ENCODE measurements at regions not wholly inside any gene's neighbourhood (a gene's known extent, or its start where the extent isn't known, plus 50 kb on each side); places are given as distances from the start of the nearest gene placed in this dataset.

DNA sequence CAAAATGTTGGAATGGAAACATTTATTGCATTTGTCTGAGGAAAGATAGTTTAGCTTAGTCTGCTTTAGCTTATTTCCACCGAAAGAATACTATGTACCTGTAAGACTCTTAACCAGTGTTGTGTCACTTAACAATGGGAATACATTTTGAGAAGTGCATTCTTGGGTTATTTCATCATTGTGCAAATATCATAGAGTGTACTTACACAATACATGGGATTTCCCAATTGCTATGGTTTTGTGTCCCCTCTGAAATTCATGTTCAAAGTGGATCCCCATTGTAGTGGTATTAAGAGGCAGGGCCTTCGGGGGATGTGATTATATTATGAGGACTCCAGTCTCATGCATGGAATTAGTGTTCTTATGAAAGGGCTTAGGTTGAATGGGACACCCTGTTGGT, 249.4 kb upstream of the UBE2E3 start (continued):
- TF ChIP-seq, protein P1, sequence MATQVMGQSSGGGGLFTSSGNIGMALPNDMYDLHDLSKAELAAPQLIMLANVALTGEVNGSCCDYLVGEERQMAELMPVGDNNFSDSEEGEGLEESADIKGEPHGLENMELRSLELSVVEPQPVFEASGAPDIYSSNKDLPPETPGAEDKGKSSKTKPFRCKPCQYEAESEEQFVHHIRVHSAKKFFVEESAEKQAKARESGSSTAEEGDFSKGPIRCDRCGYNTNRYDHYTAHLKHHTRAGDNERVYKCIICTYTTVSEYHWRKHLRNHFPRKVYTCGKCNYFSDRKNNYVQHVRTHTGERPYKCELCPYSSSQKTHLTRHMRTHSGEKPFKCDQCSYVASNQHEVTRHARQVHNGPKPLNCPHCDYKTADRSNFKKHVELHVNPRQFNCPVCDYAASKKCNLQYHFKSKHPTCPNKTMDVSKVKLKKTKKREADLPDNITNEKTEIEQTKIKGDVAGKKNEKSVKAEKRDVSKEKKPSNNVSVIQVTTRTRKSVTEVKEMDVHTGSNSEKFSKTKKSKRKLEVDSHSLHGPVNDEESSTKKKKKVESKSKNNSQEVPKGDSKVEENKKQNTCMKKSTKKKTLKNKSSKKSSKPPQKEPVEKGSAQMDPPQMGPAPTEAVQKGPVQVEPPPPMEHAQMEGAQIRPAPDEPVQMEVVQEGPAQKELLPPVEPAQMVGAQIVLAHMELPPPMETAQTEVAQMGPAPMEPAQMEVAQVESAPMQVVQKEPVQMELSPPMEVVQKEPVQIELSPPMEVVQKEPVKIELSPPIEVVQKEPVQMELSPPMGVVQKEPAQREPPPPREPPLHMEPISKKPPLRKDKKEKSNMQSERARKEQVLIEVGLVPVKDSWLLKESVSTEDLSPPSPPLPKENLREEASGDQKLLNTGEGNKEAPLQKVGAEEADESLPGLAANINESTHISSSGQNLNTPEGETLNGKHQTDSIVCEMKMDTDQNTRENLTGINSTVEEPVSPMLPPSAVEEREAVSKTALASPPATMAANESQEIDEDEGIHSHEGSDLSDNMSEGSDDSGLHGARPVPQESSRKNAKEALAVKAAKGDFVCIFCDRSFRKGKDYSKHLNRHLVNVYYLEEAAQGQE (tag by site-specific recombination; IDR thresholded peaks at IDR 0.05), result no peak

DNA sequence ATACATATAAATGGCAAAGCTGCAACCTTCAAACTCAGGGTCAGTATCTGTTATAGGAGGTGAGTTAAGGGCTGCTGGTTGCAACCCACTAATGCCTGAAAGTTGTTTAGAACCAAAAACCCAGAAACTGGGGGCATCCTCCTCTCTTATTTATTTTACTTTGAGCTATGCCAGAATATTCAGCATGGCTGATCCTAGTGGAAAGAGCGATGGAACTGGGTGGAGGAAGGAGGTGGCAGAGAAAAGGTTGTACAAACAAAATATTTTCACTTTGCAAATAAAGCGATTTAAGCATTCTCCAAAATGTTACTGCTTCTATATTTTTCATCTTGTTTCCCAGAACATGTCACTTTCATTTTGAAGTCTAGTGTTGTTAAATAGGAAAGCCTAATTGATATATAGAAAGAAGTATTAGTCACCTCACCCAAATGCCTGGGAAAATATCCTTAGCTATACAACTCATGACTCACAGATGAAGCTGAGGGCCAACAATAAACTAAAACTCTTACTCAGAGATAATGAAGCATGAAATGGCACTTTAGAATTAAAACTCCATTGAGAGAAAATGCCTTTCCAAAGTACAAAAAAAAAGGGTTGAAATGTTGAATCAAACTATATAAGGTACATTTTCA, 251.4 kb upstream of the UBE2E3 start:
- no peaks in the 10 kb centered on the region for H3K9me3 ChIP-seq (ENCODE audit: control insufficient read depth, insufficient read depth, low read depth, low read length)
- TF ChIP-seq SP7 (tag by site-specific recombination; IDR thresholded peaks at IDR 0.05), result peak; percentile 25; the same call in 1 of the 2 replicates
- TF ChIP-seq, protein P2, sequence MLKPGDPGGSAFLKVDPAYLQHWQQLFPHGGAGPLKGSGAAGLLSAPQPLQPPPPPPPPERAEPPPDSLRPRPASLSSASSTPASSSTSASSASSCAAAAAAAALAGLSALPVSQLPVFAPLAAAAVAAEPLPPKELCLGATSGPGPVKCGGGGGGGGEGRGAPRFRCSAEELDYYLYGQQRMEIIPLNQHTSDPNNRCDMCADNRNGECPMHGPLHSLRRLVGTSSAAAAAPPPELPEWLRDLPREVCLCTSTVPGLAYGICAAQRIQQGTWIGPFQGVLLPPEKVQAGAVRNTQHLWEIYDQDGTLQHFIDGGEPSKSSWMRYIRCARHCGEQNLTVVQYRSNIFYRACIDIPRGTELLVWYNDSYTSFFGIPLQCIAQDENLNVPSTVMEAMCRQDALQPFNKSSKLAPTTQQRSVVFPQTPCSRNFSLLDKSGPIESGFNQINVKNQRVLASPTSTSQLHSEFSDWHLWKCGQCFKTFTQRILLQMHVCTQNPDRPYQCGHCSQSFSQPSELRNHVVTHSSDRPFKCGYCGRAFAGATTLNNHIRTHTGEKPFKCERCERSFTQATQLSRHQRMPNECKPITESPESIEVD (tag by site-specific recombination; IDR thresholded peaks at IDR 0.05), result peak; percentile 40
- no peak for TF ChIP-seq HOXA7 (CRISPR knock-in tag; IDR thresholded peaks at IDR 0.05; ENCODE audit: borderline replicate concordance)
- no peak for TF ChIP-seq ZNF670 (tag by site-specific recombination; IDR thresholded peaks at IDR 0.05; ENCODE audit: low read depth)
- H3K4me1 ChIP-seq (ENCODE audit: control insufficient read depth, insufficient read depth, low read length), result no peaks in the 10 kb centered on the region
- CTCF ChIA-PET, result interaction anchor here (0.6 kb wide), 2 partner anchors 212 to 986 kb away, joined by 3 to 4 read pairs; no protein-coding TSS in a partner anchor
- no peak overlapping the region for H3K27ac ChIP-seq (ENCODE audit: extremely low read depth, low read depth, low read length)
- H3K4me3 ChIP-seq (ENCODE audit: low read depth, low read length), result no peak overlapping the region
- POLR2A ChIA-PET, result interaction anchor here (0.7 kb wide), 1 partner anchor 252 kb away, joined by 3 read pairs; no protein-coding TSS in a partner anchor
- H3K36me3 ChIP-seq (ENCODE audit: control insufficient read depth in 2 of 2, insufficient read depth in 1 of 2, low read length in 2 of 2), result no peaks in the 10 kb centered on the region

DNA sequence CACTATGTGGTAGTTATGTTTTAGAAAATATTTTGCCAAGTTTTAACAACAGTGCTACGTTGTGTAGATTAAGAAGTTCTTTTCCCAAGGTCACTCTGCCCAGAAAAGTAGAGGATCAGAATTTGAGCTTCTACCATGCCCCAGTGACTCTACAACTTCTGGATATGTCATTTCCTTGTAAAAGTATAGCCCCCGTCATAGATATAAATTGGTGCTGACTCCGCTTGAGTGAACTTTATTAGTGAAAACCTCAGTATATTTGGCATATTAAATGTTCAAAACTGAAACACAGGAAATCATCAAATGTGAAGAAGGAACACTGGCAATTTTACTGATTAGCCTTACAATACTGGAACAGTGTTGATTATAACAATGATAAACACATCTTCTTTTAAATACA, 256.7 kb upstream of the UBE2E3 start:
- H3K9me3 ChIP-seq (ENCODE audit: control insufficient read depth, insufficient read depth, low read depth, low read length), result no peaks in the 10 kb centered on the region
- ChIA-PET CTCF (interaction anchor here (1.1 kb wide), 1 partner anchor 9 kb away, joined by 4 read pairs; no protein-coding TSS in a partner anchor), POLR2A (no interaction called here)
- no peaks in the 10 kb centered on the region for H3K36me3 ChIP-seq (ENCODE audit: control insufficient read depth in 2 of 2, insufficient read depth in 1 of 2, low read length in 2 of 2)
- 0 out of 2 replicates have a peak, but pooled peaks cover 3% of the 10 kb centered on the region for H3K4me1 ChIP-seq (ENCODE audit: control insufficient read depth, insufficient read depth, low read length)
- no peak overlapping the region for H3K27ac ChIP-seq (ENCODE audit: extremely low read depth, low read depth, low read length)
- no peak overlapping the region for H3K4me3 ChIP-seq (ENCODE audit: low read depth, low read length)
- TF ChIP-seq KLF16 (tag by site-specific recombination; IDR thresholded peaks at IDR 0.05), result no peak
- no peak for TF ChIP-seq ZSCAN16 (tag by site-specific recombination; IDR thresholded peaks at IDR 0.05)
- TF ChIP-seq, protein P3, sequence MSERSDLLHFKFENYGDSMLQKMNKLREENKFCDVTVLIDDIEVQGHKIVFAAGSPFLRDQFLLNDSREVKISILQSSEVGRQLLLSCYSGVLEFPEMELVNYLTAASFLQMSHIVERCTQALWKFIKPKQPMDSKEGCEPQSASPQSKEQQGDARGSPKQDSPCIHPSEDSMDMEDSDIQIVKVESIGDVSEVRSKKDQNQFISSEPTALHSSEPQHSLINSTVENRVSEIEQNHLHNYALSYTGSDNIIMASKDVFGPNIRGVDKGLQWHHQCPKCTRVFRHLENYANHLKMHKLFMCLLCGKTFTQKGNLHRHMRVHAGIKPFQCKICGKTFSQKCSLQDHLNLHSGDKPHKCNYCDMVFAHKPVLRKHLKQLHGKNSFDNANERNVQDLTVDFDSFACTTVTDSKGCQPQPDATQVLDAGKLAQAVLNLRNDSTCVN (tag by site-specific recombination; optimal IDR thresholded peaks at IDR 0.05), result no peak
- TF ChIP-seq, protein P4, sequence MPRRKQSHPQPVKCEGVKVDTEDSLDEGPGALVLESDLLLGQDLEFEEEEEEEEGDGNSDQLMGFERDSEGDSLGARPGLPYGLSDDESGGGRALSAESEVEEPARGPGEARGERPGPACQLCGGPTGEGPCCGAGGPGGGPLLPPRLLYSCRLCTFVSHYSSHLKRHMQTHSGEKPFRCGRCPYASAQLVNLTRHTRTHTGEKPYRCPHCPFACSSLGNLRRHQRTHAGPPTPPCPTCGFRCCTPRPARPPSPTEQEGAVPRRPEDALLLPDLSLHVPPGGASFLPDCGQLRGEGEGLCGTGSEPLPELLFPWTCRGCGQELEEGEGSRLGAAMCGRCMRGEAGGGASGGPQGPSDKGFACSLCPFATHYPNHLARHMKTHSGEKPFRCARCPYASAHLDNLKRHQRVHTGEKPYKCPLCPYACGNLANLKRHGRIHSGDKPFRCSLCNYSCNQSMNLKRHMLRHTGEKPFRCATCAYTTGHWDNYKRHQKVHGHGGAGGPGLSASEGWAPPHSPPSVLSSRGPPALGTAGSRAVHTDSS (tag by site-specific recombination; IDR thresholded peaks at IDR 0.05), result no peak
- TF ChIP-seq ZNF510 (tag by site-specific recombination; IDR thresholded peaks at IDR 0.05; ENCODE audit: insufficient replicate concordance), result no peak
- TF ChIP-seq, protein P5, sequence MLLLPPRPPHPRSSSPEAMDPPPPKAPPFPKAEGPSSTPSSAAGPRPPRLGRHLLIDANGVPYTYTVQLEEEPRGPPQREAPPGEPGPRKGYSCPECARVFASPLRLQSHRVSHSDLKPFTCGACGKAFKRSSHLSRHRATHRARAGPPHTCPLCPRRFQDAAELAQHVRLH (tag by site-specific recombination; IDR thresholded peaks at IDR 0.05), result no peak
- no peak for TF ChIP-seq ZNF23 (tag by site-specific recombination; IDR thresholded peaks at IDR 0.05; ENCODE audit: borderline replicate concordance)
- TF ChIP-seq, protein P6, sequence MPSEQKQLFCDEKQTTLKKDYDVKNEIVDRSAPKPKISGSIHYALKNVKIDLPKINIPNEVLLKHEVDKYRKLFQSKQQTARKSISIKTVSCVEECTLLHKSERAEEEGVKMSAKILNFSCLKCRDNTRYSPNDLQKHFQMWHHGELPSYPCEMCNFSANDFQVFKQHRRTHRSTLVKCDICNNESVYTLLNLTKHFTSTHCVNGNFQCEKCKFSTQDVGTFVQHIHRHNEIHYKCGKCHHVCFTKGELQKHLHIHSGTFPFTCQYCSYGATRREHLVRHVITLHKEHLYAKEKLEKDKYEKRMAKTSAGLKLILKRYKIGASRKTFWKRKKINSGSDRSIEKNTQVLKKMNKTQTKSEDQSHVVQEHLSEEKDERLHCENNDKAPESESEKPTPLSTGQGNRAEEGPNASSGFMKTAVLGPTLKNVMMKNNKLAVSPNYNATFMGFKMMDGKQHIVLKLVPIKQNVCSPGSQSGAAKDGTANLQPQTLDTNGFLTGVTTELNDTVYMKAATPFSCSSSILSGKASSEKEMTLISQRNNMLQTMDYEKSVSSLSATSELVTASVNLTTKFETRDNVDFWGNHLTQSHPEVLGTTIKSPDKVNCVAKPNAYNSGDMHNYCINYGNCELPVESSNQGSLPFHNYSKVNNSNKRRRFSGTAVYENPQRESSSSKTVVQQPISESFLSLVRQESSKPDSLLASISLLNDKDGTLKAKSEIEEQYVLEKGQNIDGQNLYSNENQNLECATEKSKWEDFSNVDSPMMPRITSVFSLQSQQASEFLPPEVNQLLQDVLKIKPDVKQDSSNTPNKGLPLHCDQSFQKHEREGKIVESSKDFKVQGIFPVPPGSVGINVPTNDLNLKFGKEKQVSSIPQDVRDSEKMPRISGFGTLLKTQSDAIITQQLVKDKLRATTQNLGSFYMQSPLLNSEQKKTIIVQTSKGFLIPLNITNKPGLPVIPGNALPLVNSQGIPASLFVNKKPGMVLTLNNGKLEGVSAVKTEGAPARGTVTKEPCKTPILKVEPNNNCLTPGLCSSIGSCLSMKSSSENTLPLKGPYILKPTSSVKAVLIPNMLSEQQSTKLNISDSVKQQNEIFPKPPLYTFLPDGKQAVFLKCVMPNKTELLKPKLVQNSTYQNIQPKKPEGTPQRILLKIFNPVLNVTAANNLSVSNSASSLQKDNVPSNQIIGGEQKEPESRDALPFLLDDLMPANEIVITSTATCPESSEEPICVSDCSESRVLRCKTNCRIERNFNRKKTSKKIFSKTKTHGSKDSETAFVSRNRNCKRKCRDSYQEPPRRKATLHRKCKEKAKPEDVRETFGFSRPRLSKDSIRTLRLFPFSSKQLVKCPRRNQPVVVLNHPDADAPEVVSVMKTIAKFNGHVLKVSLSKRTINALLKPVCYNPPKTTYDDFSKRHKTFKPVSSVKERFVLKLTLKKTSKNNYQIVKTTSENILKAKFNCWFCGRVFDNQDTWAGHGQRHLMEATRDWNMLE (tag by site-specific recombination; conservative IDR thresholded peaks at IDR 0.05; ENCODE audit: low read depth), result no peak
- TF ChIP-seq ZNF76 (tag by site-specific recombination; IDR thresholded peaks at IDR 0.05; ENCODE audit: borderline replicate concordance, low read depth), result no peak
- TF ChIP-seq OSR2 (tag by site-specific recombination; IDR thresholded peaks at IDR 0.05), result no peak
- TF ChIP-seq ZNF184 (tag by site-specific recombination; IDR thresholded peaks at IDR 0.05), result no peak
